ENCODE measurements at regions not wholly inside any gene's neighbourhood (a gene's known extent, or its start where the extent isn't known, plus 50 kb on each side); places are given as distances from the start of the nearest gene placed in this dataset.
A peak's percentile ranks its signal among the peaks of the same experiment; 100 is the strongest.

- Histone ChIP-seq H3K4me1 (ENCODE audit: insufficient read depth, poor library complexity, severe bottlenecking) (no peaks in the 10 kb centered on the region), H3K4me3 (ENCODE audit: severe bottlenecking) (no peak overlapping the region), H3K27ac (ENCODE audit: poor library complexity, severe bottlenecking) (no peak overlapping the region), H3K36me3 (ENCODE audit: low read depth) (no peaks in the 10 kb centered on the region), H3K27me3 (ENCODE audit: insufficient read depth, poor library complexity, severe bottlenecking) (no peaks in the 10 kb centered on the region), H3K9me3 (ENCODE audit: severe bottlenecking) (no peaks in the 10 kb centered on the region)
- DNase-seq (ENCODE audit: low spot score) = no peak
- no peak for ATAC-seq (ENCODE audit: low read depth)
- TF ChIP-seq, protein P1, sequence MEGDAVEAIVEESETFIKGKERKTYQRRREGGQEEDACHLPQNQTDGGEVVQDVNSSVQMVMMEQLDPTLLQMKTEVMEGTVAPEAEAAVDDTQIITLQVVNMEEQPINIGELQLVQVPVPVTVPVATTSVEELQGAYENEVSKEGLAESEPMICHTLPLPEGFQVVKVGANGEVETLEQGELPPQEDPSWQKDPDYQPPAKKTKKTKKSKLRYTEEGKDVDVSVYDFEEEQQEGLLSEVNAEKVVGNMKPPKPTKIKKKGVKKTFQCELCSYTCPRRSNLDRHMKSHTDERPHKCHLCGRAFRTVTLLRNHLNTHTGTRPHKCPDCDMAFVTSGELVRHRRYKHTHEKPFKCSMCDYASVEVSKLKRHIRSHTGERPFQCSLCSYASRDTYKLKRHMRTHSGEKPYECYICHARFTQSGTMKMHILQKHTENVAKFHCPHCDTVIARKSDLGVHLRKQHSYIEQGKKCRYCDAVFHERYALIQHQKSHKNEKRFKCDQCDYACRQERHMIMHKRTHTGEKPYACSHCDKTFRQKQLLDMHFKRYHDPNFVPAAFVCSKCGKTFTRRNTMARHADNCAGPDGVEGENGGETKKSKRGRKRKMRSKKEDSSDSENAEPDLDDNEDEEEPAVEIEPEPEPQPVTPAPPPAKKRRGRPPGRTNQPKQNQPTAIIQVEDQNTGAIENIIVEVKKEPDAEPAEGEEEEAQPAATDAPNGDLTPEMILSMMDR (IDR thresholded peaks at IDR 0.05; ENCODE audit: poor library complexity, severe bottlenecking) = no peak
These were observed 97.9 kb upstream of the SOX5 start for GRCh38 chr12:24047326-24047725.

GRCh38 chr12:24045816-24046257 lies 96.4 kb upstream of the SOX5 start:
- no peak overlapping the region for H3K4me3 ChIP-seq (ENCODE audit: severe bottlenecking)
- no peaks in the 10 kb centered on the region for H3K36me3 ChIP-seq (ENCODE audit: low read depth)
- DNase-seq (ENCODE audit: low spot score) (no peak), ATAC-seq (ENCODE audit: low read depth) (peak; percentile 61)
- no peaks in the 10 kb centered on the region for H3K9me3 ChIP-seq (ENCODE audit: severe bottlenecking)
- no peaks in the 10 kb centered on the region for H3K27me3 ChIP-seq (ENCODE audit: insufficient read depth, poor library complexity, severe bottlenecking)
- no peak overlapping the region for H3K27ac ChIP-seq (ENCODE audit: poor library complexity, severe bottlenecking)
- no peaks in the 10 kb centered on the region for H3K4me1 ChIP-seq (ENCODE audit: insufficient read depth, poor library complexity, severe bottlenecking)
- TF ChIP-seq, protein P1 (IDR thresholded peaks at IDR 0.05; ENCODE audit: poor library complexity, severe bottlenecking) = no peak

GRCh38 chr12:24044941-24045703 lies 95.7 kb upstream of the SOX5 start:
- Histone ChIP-seq H3K27me3 (ENCODE audit: insufficient read depth, poor library complexity, severe bottlenecking) (no peaks in the 10 kb centered on the region), H3K9me3 (ENCODE audit: severe bottlenecking) (no peaks in the 10 kb centered on the region), H3K36me3 (ENCODE audit: low read depth) (no peaks in the 10 kb centered on the region), H3K4me1 (ENCODE audit: insufficient read depth, poor library complexity, severe bottlenecking) (no peaks in the 10 kb centered on the region), H3K4me3 (ENCODE audit: severe bottlenecking) (no peak overlapping the region), H3K27ac (ENCODE audit: poor library complexity, severe bottlenecking) (no peak overlapping the region)
- TF ChIP-seq, protein P1 (IDR thresholded peaks at IDR 0.05; ENCODE audit: poor library complexity, severe bottlenecking) = no peak
- no peak for DNase-seq (ENCODE audit: low spot score)
- ATAC-seq (ENCODE audit: low read depth) = no peak

DNA sequence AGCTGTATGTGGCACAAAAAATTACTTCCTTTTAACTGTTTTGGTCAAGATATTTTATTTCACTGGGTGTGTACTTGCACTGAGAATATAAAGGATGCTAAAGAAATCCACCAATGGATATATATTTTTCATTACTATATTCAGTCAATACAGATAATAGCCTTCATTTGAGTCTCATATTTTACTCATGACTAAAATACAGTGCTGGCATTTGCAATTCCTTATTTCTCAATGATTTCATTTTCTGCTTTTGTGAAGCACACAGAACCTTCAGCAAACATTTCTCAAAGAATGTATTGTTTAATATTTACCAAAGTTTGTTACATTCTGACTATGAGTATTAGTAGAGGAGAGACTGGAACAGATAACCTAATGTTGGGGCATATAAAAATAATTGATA lies 93.2 kb upstream of the SOX5 start:
- TF ChIP-seq, protein P1 (IDR thresholded peaks at IDR 0.05; ENCODE audit: poor library complexity, severe bottlenecking) = no peak
- ATAC-seq (ENCODE audit: low read depth) (no peak), DNase-seq (ENCODE audit: low spot score) (no peak)
- Histone ChIP-seq H3K27ac (ENCODE audit: poor library complexity, severe bottlenecking) (no peak overlapping the region), H3K27me3 (ENCODE audit: insufficient read depth, poor library complexity, severe bottlenecking) (no peaks in the 10 kb centered on the region), H3K4me1 (ENCODE audit: insufficient read depth, poor library complexity, severe bottlenecking) (no peaks in the 10 kb centered on the region), H3K36me3 (ENCODE audit: low read depth) (no peaks in the 10 kb centered on the region), H3K9me3 (ENCODE audit: severe bottlenecking) (no peaks in the 10 kb centered on the region), H3K4me3 (ENCODE audit: severe bottlenecking) (no peak overlapping the region)

DNA sequence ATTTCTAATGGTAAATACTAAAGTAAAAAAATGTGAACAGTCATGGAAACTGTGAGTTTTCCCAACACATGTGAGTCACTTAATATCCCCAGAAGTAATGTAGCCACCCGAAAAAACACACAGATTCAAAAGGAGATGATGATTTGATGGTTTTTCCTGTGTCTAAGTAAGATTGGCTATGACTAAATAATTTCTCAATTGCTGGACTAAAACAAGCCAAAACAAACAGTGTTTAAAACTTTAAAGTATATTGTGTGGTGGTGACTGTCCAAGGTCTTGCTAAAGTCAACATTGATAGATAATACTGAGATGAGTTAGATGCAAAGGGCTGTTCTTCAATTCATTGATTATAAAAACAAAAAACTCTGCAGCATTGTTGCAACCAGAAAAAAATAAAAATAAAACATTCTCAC lies 89.6 kb upstream of the SOX5 start:
- ATAC-seq (ENCODE audit: low read depth) (peak; percentile 84), DNase-seq (ENCODE audit: low spot score) (no peak)
- no peaks in the 10 kb centered on the region for H3K36me3 ChIP-seq (ENCODE audit: low read depth)
- H3K4me3 ChIP-seq (ENCODE audit: severe bottlenecking) = no peak overlapping the region
- H3K27ac ChIP-seq (ENCODE audit: poor library complexity, severe bottlenecking) = no peak overlapping the region
- no peaks in the 10 kb centered on the region for H3K27me3 ChIP-seq (ENCODE audit: insufficient read depth, poor library complexity, severe bottlenecking)
- H3K4me1 ChIP-seq (ENCODE audit: insufficient read depth, poor library complexity, severe bottlenecking) = no peaks in the 10 kb centered on the region
- TF ChIP-seq, protein P1 (IDR thresholded peaks at IDR 0.05; ENCODE audit: poor library complexity, severe bottlenecking) = no peak
- no peaks in the 10 kb centered on the region for H3K9me3 ChIP-seq (ENCODE audit: severe bottlenecking)

Measured in RWPE2 (cell line).